Neural cell (in vitro differentiated cells): ENCODE measurements at regions not wholly inside any gene's neighbourhood (a gene's known extent, or its start where the extent isn't known, plus 50 kb on each side); places are given as distances from the start of the nearest gene placed in this dataset.

Experiments used
- H2AFZ ChIP-seq: fragments of 200-600, 300-800 bp; sonication (generic), shearing (Covaris generic); 2 replicates; pipeline ENCODE4 v1.6.0; 2014; ENCODE audit warnings: low read depth, mild to moderate bottlenecking, antibody characterized with exemption, low read length, moderate library complexity
- H3F3A ChIP-seq: fragments of 200-600 bp; shearing (Covaris generic); 2 replicates; pipeline ENCODE4 v1.6.1; 2016; ENCODE audit warnings: mild to moderate bottlenecking, moderate library complexity, mixed read lengths, antibody characterized with exemption, low read length; ENCODE audit not compliant: insufficient read depth, poor library complexity, severe bottlenecking
- H3K27ac ChIP-seq: fragments of 200-600, 300-800 bp; sonication (generic), shearing (Covaris generic); 2 replicates; pipeline ENCODE4 v1.5.1; 2014; ENCODE audit warnings: mild to moderate bottlenecking, low read length, moderate library complexity
- H3K27me3 ChIP-seq: fragments of 300-800, 200-600 bp; sonication (generic), shearing (Covaris generic); 2 replicates; pipeline ENCODE4 v1.6.0; 2014; ENCODE audit warnings: mild to moderate bottlenecking, low read depth, low read length, moderate library complexity; ENCODE audit not compliant: insufficient read depth
- H3K36me3 ChIP-seq: fragments of 300-800, 200-600 bp; sonication (generic), shearing (Covaris generic); 2 replicates; pipeline ENCODE4 v1.5.1; 2014; ENCODE audit warnings: mild to moderate bottlenecking, antibody characterized with exemption, low read length, moderate library complexity; ENCODE audit not compliant: insufficient read depth
- H3K4me2 ChIP-seq: fragments of 300-800, 200-600 bp; sonication (generic), shearing (Covaris generic); 2 replicates; pipeline ENCODE4 v1.6.0; 2014; ENCODE audit warnings: mild to moderate bottlenecking, low read length
- H3K4me3 ChIP-seq: fragments of 300-800, 200-600 bp; sonication (generic), shearing (Covaris generic); 2 replicates; pipeline ENCODE4 v1.5.1; 2014; ENCODE audit warnings: mild to moderate bottlenecking, low read length, moderate library complexity
- H3K79me2 ChIP-seq: fragments of 200-600 bp; shearing (Covaris generic); replicated peaks from 2 replicates; pipeline ENCODE4 v1.6.0; 2014; ENCODE audit warnings: mild to moderate bottlenecking, low read length, moderate library complexity; ENCODE audit not compliant: insufficient read depth
- H3K9ac ChIP-seq: fragments of 300-800, 200-600 bp; sonication (generic), shearing (Covaris generic); 2 replicates; pipeline ENCODE4 v1.6.1; 2016; ENCODE audit warnings: mild to moderate bottlenecking, low read length, mixed read lengths
- H3K9me2 ChIP-seq: fragments of 200-600 bp; shearing (Covaris generic); 2 replicates; pipeline ENCODE4 v1.6.1; 2016; ENCODE audit warnings: mild to moderate bottlenecking, low read length, mixed read lengths; ENCODE audit not compliant: insufficient read depth
- H3K9me3 ChIP-seq: fragments of 200-600, 300-800 bp; sonication (generic), shearing (Covaris generic); 2 replicates; pipeline ENCODE4 v1.6.1; 2016; ENCODE audit warnings: mild to moderate bottlenecking, mixed run types, low read length, moderate library complexity, mixed read lengths
- H4K20me1 ChIP-seq: fragments of 200-600 bp; shearing (Covaris generic); 2 replicates; pipeline ENCODE4 v1.6.1; 2016; ENCODE audit warnings: mild to moderate bottlenecking, mixed run types; ENCODE audit not compliant: insufficient read depth
- CTCF ChIP-seq: fragments of 450-650 bp; IDR thresholded peaks from 2 replicates; pipeline ENCODE4 v1.5.1; 2014; ENCODE audit warnings: antibody characterized with exemption, mild to moderate bottlenecking, moderate library complexity; ENCODE audit not compliant: poor library complexity, severe bottlenecking
- EP300 ChIP-seq: fragments of 450-650 bp; conservative IDR thresholded peaks from 2 replicates; pipeline ENCODE4 v1.6.1; 2014; ENCODE audit warnings: antibody characterized with exemption, mild to moderate bottlenecking, moderate library complexity; ENCODE audit not compliant: poor library complexity, severe bottlenecking
- EZH2 ChIP-seq: fragments of 200-600, 300-800 bp; shearing (Covaris generic), sonication (generic); IDR thresholded peaks from 2 replicates; pipeline ENCODE4 v1.6.1; 2014; ENCODE audit warnings: antibody characterized with exemption, low read length, borderline replicate concordance, mild to moderate bottlenecking; ENCODE audit not compliant: insufficient read depth, poor library complexity, severe bottlenecking
- MXI1 ChIP-seq: fragments of 450-650 bp; conservative IDR thresholded peaks from 2 replicates; pipeline ENCODE4 v1.6.1; 2014; ENCODE audit warnings: antibody characterized with exemption, mild to moderate bottlenecking; ENCODE audit not compliant: poor library complexity, severe bottlenecking
- POLR2AphosphoS5 ChIP-seq: IDR thresholded peaks from 2 replicates; pipeline ENCODE4 v1.6.1; 2012
- RAD21 ChIP-seq: fragments of 450-650 bp; conservative IDR thresholded peaks from 2 replicates; pipeline ENCODE4 v1.6.1; 2014; ENCODE audit warnings: antibody characterized with exemption, mild to moderate bottlenecking, moderate library complexity
- REST ChIP-seq: IDR thresholded peaks from 2 replicates; pipeline ENCODE4 v1.6.1; 2012; ENCODE audit warnings: borderline replicate concordance
- SMC3 ChIP-seq: fragments of 450-650 bp; conservative IDR thresholded peaks from 2 replicates; pipeline ENCODE4 v1.6.1; 2014; ENCODE audit warnings: antibody characterized with exemption, mild to moderate bottlenecking, moderate library complexity; ENCODE audit not compliant: poor library complexity
- TAF1 ChIP-seq: IDR thresholded peaks from 2 replicates; pipeline ENCODE4 v1.6.1; 2012; ENCODE audit warnings: low read depth

GRCh38 chr20:58076405-58076804, 152.0 kb downstream of the ANKRD60 start:
- H3K27ac ChIP-seq = no peak overlapping the region

GRCh38 chr20:58075586-58076345, 152.7 kb downstream of the ANKRD60 start:
- H4K20me1 ChIP-seq = no peaks in the 10 kb centered on the region
- H3K79me2 ChIP-seq = no peaks in the 10 kb centered on the region
- H3K4me3 ChIP-seq = no peak overlapping the region
- H2AFZ ChIP-seq = no peak overlapping the region
- H3K9me3 ChIP-seq = no peaks in the 10 kb centered on the region
- no peaks in the 10 kb centered on the region for H3K27me3 ChIP-seq
- TF ChIP-seq RAD21 (no peak), SMC3 (no peak), REST (peak; percentile 41), CTCF (no peak), TAF1 (no peak), EZH2 (no peak), POLR2AphosphoS5 (no peak), EP300 (no peak), MXI1 (no peak)
- no peak overlapping the region for H3K27ac ChIP-seq
- H3K9ac ChIP-seq = no peak overlapping the region
- no peak overlapping the region for H3K4me2 ChIP-seq
- no peaks in the 10 kb centered on the region for H3K9me2 ChIP-seq
- H3K36me3 ChIP-seq = no peaks in the 10 kb centered on the region
- H3F3A ChIP-seq = no peaks in the 10 kb centered on the region

More at GRCh38 chr20:58076405-58076804, 152.0 kb downstream of the ANKRD60 start:
- no peaks in the 10 kb centered on the region for H3K9me2 ChIP-seq
- no peaks in the 10 kb centered on the region for H3K36me3 ChIP-seq
- no peak overlapping the region for H3K4me3 ChIP-seq
- H2AFZ ChIP-seq = no peak overlapping the region
- no peak for TF ChIP-seq EP300
- H3F3A ChIP-seq = no peaks in the 10 kb centered on the region
- H3K9ac ChIP-seq = no peak overlapping the region
- H4K20me1 ChIP-seq = no peaks in the 10 kb centered on the region
- no peak overlapping the region for H3K4me2 ChIP-seq
- H3K9me3 ChIP-seq = no peaks in the 10 kb centered on the region
- no peaks in the 10 kb centered on the region for H3K27me3 ChIP-seq
- no peaks in the 10 kb centered on the region for H3K79me2 ChIP-seq
